D341Med (cell line): ENCODE measurements at regions not wholly inside any gene's neighbourhood (a gene's known extent, or its start where the extent isn't known, plus 50 kb on each side); places are given as distances from the start of the nearest gene placed in this dataset.
A peak's percentile ranks its signal among the peaks of the same experiment; 100 is the strongest.

ENCODE experiments used
- DNase-seq: peaks from one replicate; pipeline ENCODE4 v3.0.0; 2012; ENCODE audit warnings: low spot score

GRCh38 chr1:207971331-207972219 lies 60.6 kb upstream of the CD34 start:
- DNase-seq: peak; percentile 66

GRCh38 chr1:207970329-207971233 lies 59.7 kb upstream of the CD34 start:
- no peak for DNase-seq

GRCh38 chr1:207969528-207969927 lies 58.6 kb upstream of the CD34 start:
- no peak for DNase-seq

GRCh38 chr1:207968521-207969009 lies 57.6 kb upstream of the CD34 start:
- DNase-seq: no peak

GRCh38 chr1:207967703-207968102 lies 56.8 kb upstream of the CD34 start:
- no peak for DNase-seq

- no peak for DNase-seq
Observed at GRCh38 chr1:207966521-207966920, 55.6 kb upstream of the CD34 start.

GRCh38 chr1:207965392-207966387 lies 54.8 kb upstream of the CD34 start:
- no peak for DNase-seq

- no peak for DNase-seq
Observed at GRCh38 chr1:207964195-207964966, 53.5 kb upstream of the CD34 start.

- DNase-seq: peak; percentile 100
Observed at GRCh38 chr1:207963427-207964194, 52.7 kb upstream of the CD34 start.

GRCh38 chr1:207962716-207963426 lies 51.9 kb upstream of the CD34 start:
- peak; percentile 46 for DNase-seq
